ENCODE measurements at regions not wholly inside any gene's neighbourhood (a gene's known extent, or its start where the extent isn't known, plus 50 kb on each side); places are given as distances from the start of the nearest gene placed in this dataset.

- Histone ChIP-seq H4K91ac (ENCODE audit: low read depth, low read length) (no peak overlapping the region), H3K4ac (ENCODE audit: low read depth, low read length) (no peak overlapping the region), H3K4me1 (ENCODE audit: control insufficient read depth in 1 of 2, insufficient read depth in 2 of 2, low read length in 2 of 2) (no peaks in the 10 kb centered on the region), H2AFZ (ENCODE audit: insufficient read depth, low read length, poor library complexity) (no peak overlapping the region), H2BK5ac (ENCODE audit: low read depth, low read length, poor library complexity) (no peak overlapping the region), H3K9ac (ENCODE audit: low read length) (no peak overlapping the region), H3K9me3 (ENCODE audit: insufficient read depth, low read depth, low read length) (no peaks in the 10 kb centered on the region), H3K79me2 (ENCODE audit: control insufficient read depth, insufficient read depth, low read length, poor library complexity) (no peaks in the 10 kb centered on the region), H2BK12ac (ENCODE audit: low read length) (no peak overlapping the region), H3K79me1 (ENCODE audit: low read length) (no peaks in the 10 kb centered on the region), H3K4me2 (ENCODE audit: low read length) (no peak overlapping the region), H3K18ac (ENCODE audit: low read length) (no peak overlapping the region), H2AK5ac (ENCODE audit: low read length) (no peak overlapping the region), H3K27ac (ENCODE audit: low read depth, low read length) (no peak overlapping the region), H4K12ac (ENCODE audit: low read depth, low read length) (no peak overlapping the region), H3K27me3 (ENCODE audit: insufficient read depth, low read length) (no peaks in the 10 kb centered on the region), H3K23ac (ENCODE audit: low read length) (no peak overlapping the region), H3K14ac (ENCODE audit: low read length) (no peak overlapping the region), H2BK120ac (ENCODE audit: insufficient read depth, low read length, poor library complexity) (no peak overlapping the region), H4K8ac (ENCODE audit: low read depth, low read length) (no peak overlapping the region), H3K36me3 (ENCODE audit: control insufficient read depth in 1 of 2, insufficient read depth in 2 of 2, low read length in 2 of 2) (no peaks in the 10 kb centered on the region), H3K4me3 (ENCODE audit: low read depth, low read length) (no peak overlapping the region)
- DNase-seq: no peak
- WGBS (ENCODE audit: extremely low coverage, insufficient coverage, insufficient read length): no CpG with 5 or more reads among the region's 4 CpGs
Measured at GRCh38 chr14:43359317-43359716, 1147.8 kb downstream of the FSCB start.

- Histone ChIP-seq H3K18ac (ENCODE audit: low read length) (no peak overlapping the region), H3K14ac (ENCODE audit: low read length) (no peak overlapping the region), H2BK12ac (ENCODE audit: low read length) (no peak overlapping the region), H3K4ac (ENCODE audit: low read depth, low read length) (no peak overlapping the region), H2AK5ac (ENCODE audit: low read length) (no peak overlapping the region), H3K27ac (ENCODE audit: low read depth, low read length) (no peak overlapping the region), H3K27me3 (ENCODE audit: insufficient read depth, low read length) (no peaks in the 10 kb centered on the region), H4K12ac (ENCODE audit: low read depth, low read length) (no peak overlapping the region), H3K4me3 (ENCODE audit: low read depth, low read length) (no peak overlapping the region), H2BK120ac (ENCODE audit: insufficient read depth, low read length, poor library complexity) (no peak overlapping the region), H2BK5ac (ENCODE audit: low read depth, low read length, poor library complexity) (no peak overlapping the region), H3K9ac (ENCODE audit: low read length) (no peak overlapping the region), H4K8ac (ENCODE audit: low read depth, low read length) (no peak overlapping the region), H3K23ac (ENCODE audit: low read length) (no peak overlapping the region), H3K4me2 (ENCODE audit: low read length) (no peak overlapping the region), H3K79me2 (ENCODE audit: control insufficient read depth, insufficient read depth, low read length, poor library complexity) (no peaks in the 10 kb centered on the region), H3K4me1 (ENCODE audit: control insufficient read depth in 1 of 2, insufficient read depth in 2 of 2, low read length in 2 of 2) (no peaks in the 10 kb centered on the region), H3K9me3 (ENCODE audit: insufficient read depth, low read depth, low read length) (no peaks in the 10 kb centered on the region), H3K79me1 (ENCODE audit: low read length) (no peaks in the 10 kb centered on the region), H4K91ac (ENCODE audit: low read depth, low read length) (no peak overlapping the region), H3K36me3 (ENCODE audit: control insufficient read depth in 1 of 2, insufficient read depth in 2 of 2, low read length in 2 of 2) (no peaks in the 10 kb centered on the region), H2AFZ (ENCODE audit: insufficient read depth, low read length, poor library complexity) (no peak overlapping the region)
- DNase-seq: no peak
Measured at GRCh38 chr14:43356979-43357545, 1150.0 kb downstream of the FSCB start.

GRCh38 chr14:43356382-43356781 is 1150.7 kb downstream of the FSCB start:
- no peak overlapping the region for H3K14ac ChIP-seq (ENCODE audit: low read length)
- H2BK120ac ChIP-seq (ENCODE audit: insufficient read depth, low read length, poor library complexity): no peak overlapping the region
- no peak for DNase-seq
- WGBS (ENCODE audit: extremely low coverage, insufficient coverage, insufficient read length): no CpG with 5 or more reads among the region's 1 CpG
- no peak overlapping the region for H2BK5ac ChIP-seq (ENCODE audit: low read depth, low read length, poor library complexity)
- H3K36me3 ChIP-seq (ENCODE audit: control insufficient read depth in 1 of 2, insufficient read depth in 2 of 2, low read length in 2 of 2): no peaks in the 10 kb centered on the region
- H4K8ac ChIP-seq (ENCODE audit: low read depth, low read length): no peak overlapping the region
- H3K4ac ChIP-seq (ENCODE audit: low read depth, low read length): no peak overlapping the region
- H3K4me2 ChIP-seq (ENCODE audit: low read length): no peak overlapping the region
- no peak overlapping the region for H3K4me3 ChIP-seq (ENCODE audit: low read depth, low read length)
- no peaks in the 10 kb centered on the region for H3K9me3 ChIP-seq (ENCODE audit: insufficient read depth, low read depth, low read length)
- no peak overlapping the region for H2AFZ ChIP-seq (ENCODE audit: insufficient read depth, low read length, poor library complexity)
- H3K79me2 ChIP-seq (ENCODE audit: control insufficient read depth, insufficient read depth, low read length, poor library complexity): no peaks in the 10 kb centered on the region
- H4K12ac ChIP-seq (ENCODE audit: low read depth, low read length): no peak overlapping the region
- no peak overlapping the region for H3K23ac ChIP-seq (ENCODE audit: low read length)
- no peaks in the 10 kb centered on the region for H3K4me1 ChIP-seq (ENCODE audit: control insufficient read depth in 1 of 2, insufficient read depth in 2 of 2, low read length in 2 of 2)
- no peaks in the 10 kb centered on the region for H3K27me3 ChIP-seq (ENCODE audit: insufficient read depth, low read length)
- no peak overlapping the region for H2AK5ac ChIP-seq (ENCODE audit: low read length)
- H4K91ac ChIP-seq (ENCODE audit: low read depth, low read length): no peak overlapping the region
- H3K9ac ChIP-seq (ENCODE audit: low read length): no peak overlapping the region
- no peaks in the 10 kb centered on the region for H3K79me1 ChIP-seq (ENCODE audit: low read length)
- no peak overlapping the region for H3K27ac ChIP-seq (ENCODE audit: low read depth, low read length)
- H2BK12ac ChIP-seq (ENCODE audit: low read length): no peak overlapping the region
- H3K18ac ChIP-seq (ENCODE audit: low read length): no peak overlapping the region

GRCh38 chr14:43341921-43342320 is 1165.2 kb downstream of the FSCB start:
- Histone ChIP-seq H3K27me3 (ENCODE audit: insufficient read depth, low read length) (no peaks in the 10 kb centered on the region), H2BK120ac (ENCODE audit: insufficient read depth, low read length, poor library complexity) (no peak overlapping the region), H3K4ac (ENCODE audit: low read depth, low read length) (no peak overlapping the region), H3K23ac (ENCODE audit: low read length) (no peak overlapping the region), H3K14ac (ENCODE audit: low read length) (no peak overlapping the region), H3K36me3 (ENCODE audit: control insufficient read depth in 1 of 2, insufficient read depth in 2 of 2, low read length in 2 of 2) (no peaks in the 10 kb centered on the region), H4K12ac (ENCODE audit: low read depth, low read length) (no peak overlapping the region), H4K8ac (ENCODE audit: low read depth, low read length) (no peak overlapping the region), H3K27ac (ENCODE audit: low read depth, low read length) (no peak overlapping the region), H4K91ac (ENCODE audit: low read depth, low read length) (no peak overlapping the region), H2AK5ac (ENCODE audit: low read length) (no peak overlapping the region), H2AFZ (ENCODE audit: insufficient read depth, low read length, poor library complexity) (no peak overlapping the region), H3K9me3 (ENCODE audit: insufficient read depth, low read depth, low read length) (no peaks in the 10 kb centered on the region), H3K4me3 (ENCODE audit: low read depth, low read length) (no peak overlapping the region), H3K18ac (ENCODE audit: low read length) (no peak overlapping the region), H3K79me1 (ENCODE audit: low read length) (no peaks in the 10 kb centered on the region), H2BK5ac (ENCODE audit: low read depth, low read length, poor library complexity) (no peak overlapping the region), H3K9ac (ENCODE audit: low read length) (no peak overlapping the region), H3K4me2 (ENCODE audit: low read length) (no peak overlapping the region), H3K79me2 (ENCODE audit: control insufficient read depth, insufficient read depth, low read length, poor library complexity) (no peaks in the 10 kb centered on the region), H2BK12ac (ENCODE audit: low read length) (no peak overlapping the region), H3K4me1 (ENCODE audit: control insufficient read depth in 1 of 2, insufficient read depth in 2 of 2, low read length in 2 of 2) (no peaks in the 10 kb centered on the region)
- no peak for DNase-seq
- WGBS (ENCODE audit: extremely low coverage, insufficient coverage, insufficient read length): no CpG with 5 or more reads among the region's 3 CpGs
